AG10803 (cell line): ENCODE measurements at regions not wholly inside any gene's neighbourhood (a gene's known extent, or its start where the extent isn't known, plus 50 kb on each side); places are given as distances from the start of the nearest gene placed in this dataset.
"Not testable (repeated sequence)": the region's sequence is repeated elsewhere in the genome, so short reads cannot be mapped to it uniquely, and the experiment has no call there.

Experiments
- DNase-seq: peaks from one replicate; pipeline ENCODE4 v3.0.0; 2010; ENCODE audit warnings: low read depth
- H3K4me3 ChIP-seq: 2 replicates; pipeline ENCODE4 v1.5.1; 2011; ENCODE audit warnings: mild to moderate bottlenecking, low read length, control low read depth
- TF ChIP-seq, protein P1 (sequence below): conservative IDR thresholded peaks from 2 replicates; pipeline ENCODE4 v1.5.1; 2011; ENCODE audit warnings: mild to moderate bottlenecking, low read length, control low read depth, inconsistent platforms

GRCh38 chr2:83217854-83218253 is 1241.2 kb downstream of the SUCLG1 start:
- TF ChIP-seq, protein P1, sequence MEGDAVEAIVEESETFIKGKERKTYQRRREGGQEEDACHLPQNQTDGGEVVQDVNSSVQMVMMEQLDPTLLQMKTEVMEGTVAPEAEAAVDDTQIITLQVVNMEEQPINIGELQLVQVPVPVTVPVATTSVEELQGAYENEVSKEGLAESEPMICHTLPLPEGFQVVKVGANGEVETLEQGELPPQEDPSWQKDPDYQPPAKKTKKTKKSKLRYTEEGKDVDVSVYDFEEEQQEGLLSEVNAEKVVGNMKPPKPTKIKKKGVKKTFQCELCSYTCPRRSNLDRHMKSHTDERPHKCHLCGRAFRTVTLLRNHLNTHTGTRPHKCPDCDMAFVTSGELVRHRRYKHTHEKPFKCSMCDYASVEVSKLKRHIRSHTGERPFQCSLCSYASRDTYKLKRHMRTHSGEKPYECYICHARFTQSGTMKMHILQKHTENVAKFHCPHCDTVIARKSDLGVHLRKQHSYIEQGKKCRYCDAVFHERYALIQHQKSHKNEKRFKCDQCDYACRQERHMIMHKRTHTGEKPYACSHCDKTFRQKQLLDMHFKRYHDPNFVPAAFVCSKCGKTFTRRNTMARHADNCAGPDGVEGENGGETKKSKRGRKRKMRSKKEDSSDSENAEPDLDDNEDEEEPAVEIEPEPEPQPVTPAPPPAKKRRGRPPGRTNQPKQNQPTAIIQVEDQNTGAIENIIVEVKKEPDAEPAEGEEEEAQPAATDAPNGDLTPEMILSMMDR, result no peak
- DNase-seq, result no peak
- H3K4me3 ChIP-seq, result no peak overlapping the region

DNA sequence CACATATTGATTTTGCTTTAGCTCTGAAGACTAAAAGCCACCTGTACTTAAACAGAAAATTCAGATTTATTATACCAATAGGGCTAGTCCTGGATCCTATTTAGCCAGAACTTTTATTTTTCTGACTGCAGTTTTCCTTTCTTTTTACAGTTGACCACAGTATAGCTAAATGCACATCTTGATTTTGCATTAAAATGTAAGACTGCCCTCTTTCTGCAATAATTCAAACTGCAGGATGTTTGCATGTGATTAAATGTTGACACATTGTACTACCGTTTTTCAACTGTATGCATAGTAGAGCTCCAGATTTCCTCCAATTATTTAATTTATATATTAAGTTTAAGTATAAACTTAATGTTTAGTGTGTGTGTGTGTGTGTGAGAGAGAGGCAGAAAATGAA is 1262.9 kb downstream of the SUCLG1 start:
- peak; percentile 30 for DNase-seq
- H3K4me3 ChIP-seq, result no peak overlapping the region
- TF ChIP-seq, protein P1, result peak; percentile 58

GRCh38 chr2:83191316-83191715 is 1267.8 kb downstream of the SUCLG1 start:
- peak; percentile 9 for DNase-seq
- no peak overlapping the region for H3K4me3 ChIP-seq
- TF ChIP-seq, protein P1, result no peak

DNA sequence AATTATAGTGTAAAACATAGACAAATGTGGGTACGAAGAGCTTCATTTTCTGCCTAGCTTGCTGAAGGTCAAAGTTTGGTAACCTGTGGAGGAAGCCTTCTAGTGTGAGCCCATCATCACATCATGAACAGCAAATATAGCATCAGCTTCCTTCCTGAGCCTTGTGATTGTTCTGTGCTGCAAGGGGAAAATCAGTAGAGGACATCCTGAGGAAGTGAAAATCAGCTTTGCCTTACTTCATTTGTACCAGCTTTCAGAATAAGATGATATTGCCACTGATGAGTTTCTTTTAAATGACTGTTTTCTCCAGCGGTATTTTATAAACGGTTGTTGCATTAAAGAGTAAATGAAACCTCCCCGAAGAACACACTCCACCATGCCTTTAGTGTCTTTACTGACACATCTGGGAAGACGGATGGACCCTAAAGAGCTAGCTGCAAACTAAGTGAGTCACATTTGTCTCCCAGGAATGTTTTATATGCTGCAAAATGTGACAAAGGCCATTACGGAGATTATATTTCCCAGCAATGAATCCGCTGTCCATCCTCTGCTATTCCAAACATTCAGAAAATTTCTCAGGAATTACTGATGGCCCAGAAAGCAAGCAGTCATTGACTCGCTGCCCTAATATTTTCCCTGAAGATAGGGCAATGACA is 1272.8 kb downstream of the SUCLG1 start:
- DNase-seq, result no peak
- TF ChIP-seq, protein P1, result no peak
- H3K4me3 ChIP-seq, result no peak overlapping the region

GRCh38 chr2:83180862-83181530 is 1278.1 kb downstream of the SUCLG1 start:
- H3K4me3 ChIP-seq, DNase-seq: not testable (repeated sequence)

DNA sequence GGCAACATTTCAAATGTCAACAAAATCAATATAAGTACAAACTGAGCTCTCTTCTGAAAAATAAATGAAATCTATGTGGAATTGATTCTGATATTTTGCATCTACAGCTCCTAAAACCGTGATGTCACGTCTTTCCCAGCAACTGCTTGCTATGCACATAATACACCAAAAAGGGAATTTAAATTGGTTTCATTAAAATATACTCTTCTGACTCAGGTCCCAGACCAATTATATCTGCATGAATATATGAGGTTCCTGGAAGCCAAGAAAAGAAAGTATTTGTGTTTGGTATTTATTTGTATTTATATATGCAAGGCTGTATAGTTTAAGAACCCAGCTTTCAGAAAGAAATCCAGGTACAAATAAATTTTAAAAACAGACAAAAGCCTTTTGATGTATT is 1282.5 kb downstream of the SUCLG1 start:
- no peak for DNase-seq
- no peak overlapping the region for H3K4me3 ChIP-seq
- TF ChIP-seq, protein P1, result no peak

- DNase-seq, result peak; percentile 28
- H3K4me3 ChIP-seq, result no peak overlapping the region
- TF ChIP-seq, protein P1, result no peak
These were observed 1286.2 kb downstream of the SUCLG1 start for GRCh38 chr2:83172841-83173240.
